ENCODE measurements at regions not wholly inside any gene's neighbourhood (a gene's known extent, or its start where the extent isn't known, plus 50 kb on each side); places are given as distances from the start of the nearest gene placed in this dataset.

- no peak for DNase-seq (ENCODE audit: low spot score)
- intact Hi-C loops (cut with DNase I): no loop called here
These were observed 272.6 kb downstream of the EFNB2 start for GRCh38 chr13:106262886-106263285.

GRCh38 chr13:106261450-106261849 lies 274.0 kb downstream of the EFNB2 start:
- intact Hi-C loops (cut with DNase I): no loop called here
- DNase-seq (ENCODE audit: low spot score): no peak

DNA sequence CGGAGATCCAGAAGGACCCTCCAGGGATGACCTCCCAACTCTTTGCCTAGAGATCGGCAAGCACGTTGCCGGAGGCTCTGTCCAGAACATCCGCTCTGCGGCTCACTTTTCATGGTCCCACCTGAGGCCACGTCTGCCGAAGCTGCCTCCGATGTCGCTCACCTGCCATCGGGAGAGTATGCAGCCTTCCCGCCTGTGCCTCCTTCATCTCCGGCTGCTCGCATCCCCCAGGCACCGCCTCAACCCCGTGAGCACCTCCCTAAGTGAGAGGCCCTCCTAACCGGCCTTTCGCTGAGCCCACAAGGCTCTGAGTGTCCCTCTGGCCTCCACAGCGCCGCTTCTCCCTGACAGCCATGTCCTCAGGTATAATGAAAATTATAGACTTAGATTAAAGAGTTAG lies 275.1 kb downstream of the EFNB2 start:
- intact Hi-C loops (cut with DNase I): no loop called here

GRCh38 chr13:106259928-106260327 lies 275.5 kb downstream of the EFNB2 start:
- no peak for DNase-seq (ENCODE audit: low spot score)
- intact Hi-C loops (cut with DNase I): no loop called here

More for the DNA sequence above, 275.1 kb downstream of the EFNB2 start:
- DNase-seq (ENCODE audit: low spot score): no peak

DNA sequence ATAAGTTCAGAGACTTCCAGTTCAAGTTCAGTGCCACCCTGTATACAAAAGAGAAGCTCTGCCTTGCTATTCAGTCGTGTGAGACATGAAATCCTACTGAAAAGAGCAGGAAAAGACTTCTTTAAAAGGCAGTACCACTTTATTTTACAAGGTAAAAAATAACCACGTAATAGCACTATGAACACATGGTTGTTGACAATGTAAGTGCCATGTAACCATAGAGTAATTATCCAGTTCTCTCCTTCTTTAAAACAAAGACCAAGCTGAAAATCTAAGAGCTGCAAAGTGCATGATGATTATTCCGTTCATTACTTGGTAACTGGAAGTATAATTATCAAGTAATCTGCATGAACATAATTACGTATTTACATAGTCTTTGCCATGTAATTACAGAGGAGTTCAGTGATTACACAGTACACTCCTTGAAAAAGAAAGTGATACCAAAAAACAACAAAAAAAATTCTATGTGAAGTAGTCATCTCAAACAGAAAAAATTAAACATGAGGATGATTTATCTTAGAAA lies 288.7 kb downstream of the EFNB2 start:
- no peak for DNase-seq (ENCODE audit: low spot score)
- intact Hi-C loops (cut with DNase I): no loop called here

DNA sequence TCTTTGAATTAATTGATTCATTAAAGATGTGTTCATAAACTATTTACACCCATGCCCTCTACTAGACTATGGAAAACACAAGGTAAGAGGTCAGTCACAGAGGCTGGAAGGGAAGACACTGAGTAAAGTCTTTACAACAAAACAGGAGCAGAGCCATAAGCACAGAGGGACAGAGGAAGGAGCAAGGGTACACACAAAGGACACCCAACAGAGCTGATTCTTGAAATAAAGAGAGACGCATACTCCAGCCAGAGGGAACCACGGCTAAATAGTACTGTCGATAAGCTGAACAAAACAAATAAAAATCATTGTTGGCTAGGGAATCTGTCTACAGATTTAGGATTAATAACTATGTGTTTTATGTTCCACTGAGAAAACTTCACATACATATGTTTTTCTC lies 289.2 kb downstream of the EFNB2 start:
- DNase-seq (ENCODE audit: low spot score): no peak
- intact Hi-C loops (cut with DNase I): no loop called here

GRCh38 chr13:106243011-106243565 lies 292.4 kb downstream of the EFNB2 start:
- DNase-seq (ENCODE audit: low spot score): no peak
- intact Hi-C loops (cut with DNase I): no loop called here

DNA sequence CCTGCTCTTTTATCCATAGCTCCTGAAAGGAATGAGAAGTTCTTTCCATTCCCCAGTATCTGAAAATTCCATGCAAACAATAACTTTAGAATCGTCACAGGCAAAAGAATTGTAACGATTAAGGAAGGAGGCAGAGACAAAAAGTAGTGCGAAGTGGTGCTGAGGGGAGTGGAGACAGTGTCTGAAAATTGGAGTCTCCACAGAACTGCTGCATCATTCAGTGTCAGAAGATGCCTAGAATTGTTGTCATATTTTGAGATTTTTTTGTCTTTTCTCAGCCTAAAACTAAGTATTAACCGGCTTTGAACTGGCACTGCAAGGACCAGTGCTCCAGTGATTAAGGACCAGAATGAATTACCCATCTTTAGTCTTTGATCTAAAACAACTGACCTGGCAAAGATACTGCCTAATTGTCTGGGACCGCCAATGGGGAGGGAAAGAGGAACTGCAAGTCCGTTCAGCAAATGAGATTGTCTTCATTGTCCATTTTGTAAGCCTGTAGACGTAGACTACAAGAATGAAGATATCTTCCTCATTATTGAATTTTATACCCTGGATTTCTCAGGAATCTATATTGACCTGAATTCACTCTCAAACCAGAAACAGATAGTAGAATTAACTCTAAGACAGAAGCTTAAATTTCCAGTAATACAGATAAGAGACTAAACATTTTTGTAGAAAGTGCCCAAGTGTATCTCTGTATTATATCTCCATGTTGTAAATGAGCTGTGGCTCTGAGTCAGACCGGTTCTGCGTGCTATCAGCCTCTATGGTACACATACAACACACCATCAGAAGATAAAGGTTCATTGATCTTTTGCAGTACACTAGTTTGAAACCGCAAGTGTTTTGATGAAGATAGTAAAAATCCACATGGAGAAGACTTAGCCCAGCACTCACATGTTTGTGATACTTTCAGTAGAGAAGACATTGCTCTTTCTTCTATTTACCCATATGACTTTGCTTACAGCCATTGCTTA lies 293.2 kb downstream of the EFNB2 start:
- no peak for DNase-seq (ENCODE audit: low spot score)
- intact Hi-C loops (cut with DNase I): no loop called here

GRCh38 chr13:106238690-106239089 lies 296.8 kb downstream of the EFNB2 start:
- intact Hi-C loops (cut with DNase I): no loop called here

DNA sequence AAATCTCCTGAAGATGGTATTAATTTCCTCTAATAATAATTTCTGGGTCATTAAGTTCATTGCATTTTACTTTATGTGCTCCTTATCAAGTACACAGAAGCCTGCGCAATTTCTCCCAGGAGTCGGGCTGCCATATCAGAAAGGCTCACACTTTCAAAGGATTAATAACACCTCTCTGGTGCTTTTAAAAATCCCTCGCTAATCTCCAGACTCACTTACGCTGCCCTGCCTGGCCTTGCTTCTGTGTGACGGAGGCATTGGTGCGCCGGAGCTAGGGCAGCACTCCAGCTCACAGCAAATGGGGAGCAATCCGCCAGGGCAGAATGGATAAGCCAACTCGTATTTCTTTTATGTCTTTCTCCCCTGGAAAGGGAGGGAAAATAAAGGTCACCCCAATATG lies 300.8 kb downstream of the EFNB2 start:
- intact Hi-C loops (cut with DNase I): no loop called here
- DNase-seq (ENCODE audit: low spot score): no peak

More at GRCh38 chr13:106238690-106239089, 296.8 kb downstream of the EFNB2 start:
- no peak for DNase-seq (ENCODE audit: low spot score)

DNA sequence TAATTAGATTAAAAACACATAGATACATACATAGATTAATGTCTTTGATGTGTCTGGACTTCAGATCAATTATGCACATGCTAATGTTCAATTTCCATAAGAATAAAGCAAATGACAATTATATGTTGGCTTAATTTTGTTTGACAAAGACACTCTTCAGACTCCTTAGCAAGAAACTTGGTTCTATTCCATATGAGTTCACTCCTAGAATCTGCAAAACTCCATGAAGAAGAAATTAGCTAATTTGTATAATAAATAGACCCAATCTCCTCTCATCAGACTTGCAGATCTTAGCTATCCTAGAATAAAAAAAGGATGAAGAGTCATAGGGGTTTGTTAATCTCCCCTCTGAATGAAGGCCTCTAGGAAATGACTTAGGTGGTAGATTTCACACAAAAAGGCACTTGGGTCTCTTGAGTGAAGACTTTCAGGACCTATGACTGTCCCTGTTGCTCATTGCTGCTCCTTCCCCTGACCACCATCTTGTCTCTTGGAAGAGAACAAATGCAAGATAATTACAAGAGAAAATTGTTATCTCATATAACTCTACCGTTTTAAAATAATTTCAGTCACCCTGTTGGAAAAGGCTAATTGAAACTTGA lies 302.2 kb downstream of the EFNB2 start:
- no peak for DNase-seq (ENCODE audit: low spot score)
- intact Hi-C loops (cut with DNase I): no loop called here

GRCh38 chr13:106232681-106233080 lies 302.8 kb downstream of the EFNB2 start:
- intact Hi-C loops (cut with DNase I): no loop called here

GRCh38 chr13:106230450-106230849 lies 305.0 kb downstream of the EFNB2 start:
- no peak for DNase-seq (ENCODE audit: low spot score)
- intact Hi-C loops (cut with DNase I): no loop called here

More at GRCh38 chr13:106232681-106233080, 302.8 kb downstream of the EFNB2 start:
- no peak for DNase-seq (ENCODE audit: low spot score)

GRCh38 chr13:106225126-106225525 lies 310.3 kb downstream of the EFNB2 start:
- intact Hi-C loops (cut with DNase I): no loop called here
- DNase-seq (ENCODE audit: low spot score): no peak

DNA sequence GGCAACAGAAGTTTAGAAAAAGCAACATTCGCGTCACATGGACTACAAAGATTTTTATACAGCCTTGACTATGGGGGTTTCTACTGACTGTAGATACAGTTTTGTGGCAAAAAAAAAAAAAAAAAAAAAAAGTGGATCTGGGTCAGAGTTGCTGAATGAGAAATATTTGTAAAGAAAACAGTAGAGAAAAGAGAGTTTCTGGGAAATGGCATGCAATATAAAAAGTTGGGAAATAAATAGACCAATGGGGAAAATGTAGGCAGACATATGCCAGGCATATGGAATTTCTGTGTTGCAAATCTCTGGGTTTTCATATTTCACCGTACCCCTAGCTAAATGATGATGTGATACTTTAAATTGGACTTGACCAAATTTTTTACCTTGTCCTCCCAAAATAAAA lies 315.3 kb downstream of the EFNB2 start:
- no peak for DNase-seq (ENCODE audit: low spot score)

GRCh38 chr13:106213028-106213757 lies 322.3 kb downstream of the EFNB2 start:
- no peak for DNase-seq (ENCODE audit: low spot score)
- intact Hi-C loops (cut with DNase I): no loop called here

More for the DNA sequence above, 315.3 kb downstream of the EFNB2 start:
- intact Hi-C loops (cut with DNase I): no loop called here

DNA sequence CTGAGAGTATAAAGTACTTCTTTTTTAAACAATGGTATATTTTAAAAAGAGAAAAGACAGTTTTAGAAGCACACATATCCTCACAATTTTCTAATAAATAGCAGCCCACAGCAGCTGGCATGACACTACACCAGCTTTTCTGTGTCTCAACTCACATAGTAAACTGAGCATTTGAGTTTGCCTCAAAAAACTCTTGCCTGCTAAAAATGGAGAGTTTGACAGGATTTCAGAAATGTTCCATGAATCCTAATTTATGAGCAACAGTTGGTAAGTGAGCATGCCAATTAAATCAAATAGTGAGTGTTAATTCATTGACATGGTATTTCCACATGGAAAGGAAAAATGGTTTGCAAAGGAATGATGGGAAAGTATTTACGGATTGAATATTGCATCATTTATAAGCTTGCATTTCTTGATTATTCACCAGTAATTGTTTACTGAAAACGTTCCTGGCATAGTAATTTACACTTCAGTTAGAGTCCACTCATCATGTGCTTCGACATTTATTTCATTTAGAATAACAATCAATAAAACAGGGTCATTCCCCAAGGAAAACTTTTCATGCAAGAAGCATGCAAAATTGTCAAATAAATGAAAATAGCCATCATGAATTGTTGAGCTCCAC lies 323.0 kb downstream of the EFNB2 start:
- intact Hi-C loops (cut with DNase I): no loop called here
- no peak for DNase-seq (ENCODE audit: low spot score)

- no peak for DNase-seq (ENCODE audit: low spot score)
- intact Hi-C loops (cut with DNase I): no loop called here
These were observed 325.1 kb downstream of the EFNB2 start for GRCh38 chr13:106210324-106210723.

DNA sequence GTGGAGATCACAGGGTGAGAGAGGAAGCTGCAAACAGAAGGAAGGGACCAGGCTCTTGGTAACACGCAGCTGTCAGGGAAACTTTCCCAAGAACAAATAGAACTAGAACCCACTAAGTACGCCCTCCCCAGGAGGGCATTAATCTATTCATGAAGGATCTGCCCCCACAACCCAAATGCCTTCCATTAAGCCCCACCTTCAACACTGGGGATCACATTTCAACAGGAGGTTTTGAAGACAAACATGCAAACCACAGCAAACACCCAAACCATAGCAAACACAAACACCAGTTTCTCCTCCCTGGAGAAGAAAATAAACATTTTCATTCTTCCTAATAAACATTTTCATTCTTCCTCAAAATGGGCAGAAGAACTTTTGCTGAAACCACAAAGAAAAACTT lies 329.6 kb downstream of the EFNB2 start:
- DNase-seq (ENCODE audit: low spot score): no peak
- intact Hi-C loops (cut with DNase I): no loop called here

All from cardiac septum (tissue), 1 donor.